ENCODE measurements at regions not wholly inside any gene's neighbourhood (a gene's known extent, or its start where the extent isn't known, plus 50 kb on each side); places are given as distances from the start of the nearest gene placed in this dataset.

GRCh38 chr3:76266511-76266910 lies 481.2 kb upstream of the ZNF717 start:
- TF ChIP-seq CTCF (IDR thresholded peaks at IDR 0.05; ENCODE audit: borderline replicate concordance, extremely low read depth, low read length, poor library complexity, severe bottlenecking) (no peak), EZH2 (IDR thresholded peaks at IDR 0.05; ENCODE audit: borderline replicate concordance, low read depth, low read length, severe bottlenecking) (no peak)

All from DND-41 (cell line).